Keratinocyte (primary cell): ENCODE measurements at regions not wholly inside any gene's neighbourhood (a gene's known extent, or its start where the extent isn't known, plus 50 kb on each side); places are given as distances from the start of the nearest gene placed in this dataset.

Experiments used
- CTCF ChIP-seq, 3 experiments: IDR thresholded peaks in 1 of 3; conservative IDR thresholded peaks in 1 of 3; optimal IDR thresholded peaks in 1 of 3; 2 replicates in 2 of 3; 3 replicates in 1 of 3; pipeline versions ENCODE3 to v1.5.1; 2011; ENCODE audit warnings: low read length in 3 of 3, mild to moderate bottlenecking in 3 of 3, moderate library complexity in 2 of 3, control low read depth in 1 of 3, inconsistent platforms in 1 of 3; ENCODE audit not compliant: insufficient read depth in 2 of 3; ENCODE audit errors: extremely low read depth in 1 of 3
- EZH2 ChIP-seq: IDR thresholded peaks from one replicate; pipeline ENCODE4 v1.6.1; 2012; ENCODE audit warnings: inconsistent platforms, mild to moderate bottlenecking, low read length, moderate library complexity

- TF ChIP-seq EZH2 (no peak), CTCF (optimal IDR thresholded peaks at IDR 0.05 in 1 of 3, IDR thresholded peaks at IDR 0.05 in 1 of 3, conservative IDR thresholded peaks at IDR 0.05 in 1 of 3; ENCODE audit: extremely low read depth in 1 of 3, insufficient read depth in 2 of 3, low read length in 3 of 3) (no peak)
These were observed 284.0 kb downstream of the ATP23 start for GRCh38 chr12:58225203-58225877.
